Activated CD4-positive, alpha-beta T cell treated with anti-CD3 and anti-CD28 coated beads, Interleukin-2, Interleukin-4, amounts not matched to agents 100 ng/mL and 50 ng/mL, durations not matched to agents 16 hours and 8 hours (primary cell): ENCODE measurements at regions not wholly inside any gene's neighbourhood (a gene's known extent, or its start where the extent isn't known, plus 50 kb on each side); places are given as distances from the start of the nearest gene placed in this dataset.
"Not testable (repeated sequence)": the region's sequence is repeated elsewhere in the genome, so short reads cannot be mapped to it uniquely, and the experiment has no call there.

Experiments used
- DNase-seq: peaks from one replicate; pipeline ENCODE4 v3.0.0-alpha.2; 2020; ENCODE audit warnings: low spot score

DNA sequence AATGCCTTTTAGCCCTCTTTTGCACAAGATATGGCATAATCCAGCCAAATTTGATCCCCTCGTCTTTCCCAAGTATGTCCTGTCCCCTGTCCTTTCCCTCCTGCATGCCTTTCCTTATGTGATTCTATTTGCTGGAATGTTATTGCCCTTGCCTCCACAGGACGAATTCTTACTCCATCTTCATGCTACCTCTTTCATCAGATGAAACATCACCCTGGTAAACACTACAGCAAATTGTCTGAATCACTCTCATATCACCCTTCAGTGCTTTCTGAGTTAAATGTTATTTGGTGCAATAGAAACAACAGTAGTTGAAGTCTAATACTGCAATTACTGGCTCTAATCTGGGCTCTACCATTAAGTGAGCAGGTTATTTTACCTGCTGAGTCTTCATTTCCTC, 52.2 kb upstream of the FAT1 start:
- no peak for DNase-seq

GRCh38 chr4:186778134-186778533, 54.5 kb upstream of the FAT1 start:
- no peak for DNase-seq

- no peak for DNase-seq
These were observed 56.8 kb upstream of the FAT1 start for GRCh38 chr4:186780291-186781031.

DNA sequence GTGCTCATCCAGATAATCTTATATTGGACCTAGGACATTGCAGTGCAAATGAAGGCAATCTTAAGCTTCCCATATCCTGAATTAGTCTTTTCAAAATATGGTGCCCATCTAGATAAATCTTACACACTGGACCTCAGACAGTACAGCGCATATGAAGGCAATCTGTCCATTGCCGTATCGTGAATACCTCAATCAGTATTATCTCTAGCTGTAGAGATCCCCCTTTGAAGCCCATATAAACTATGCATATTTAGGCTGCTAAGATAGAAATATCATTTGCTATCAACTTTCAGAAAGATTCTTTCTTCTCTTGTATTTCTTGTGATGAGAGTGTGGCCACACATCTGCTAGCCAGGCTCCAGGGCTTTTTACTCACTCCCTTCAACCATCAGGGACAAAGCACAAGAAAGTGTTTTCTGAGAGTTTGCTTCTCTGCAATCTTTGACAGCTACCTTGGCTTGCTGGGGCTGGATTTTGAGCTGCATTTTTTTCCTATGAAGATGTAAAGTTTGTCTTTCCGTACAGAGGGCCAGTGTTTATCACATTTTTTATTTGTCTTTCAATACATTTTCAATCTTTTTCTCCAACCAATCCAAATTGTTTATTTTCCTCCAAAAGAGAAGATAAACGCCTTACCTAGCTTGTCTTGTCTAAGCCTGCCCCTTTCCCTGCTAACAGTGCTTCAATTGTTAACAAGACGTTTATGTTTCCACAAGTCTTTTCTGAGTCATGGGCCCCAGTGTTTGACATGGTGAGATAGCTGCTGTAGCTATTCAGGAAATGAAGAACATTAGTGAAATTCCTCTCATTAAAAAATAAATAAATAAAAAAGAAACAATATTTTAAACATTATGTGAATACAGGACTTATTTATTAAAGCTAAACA, 57.6 kb upstream of the FAT1 start:
- DNase-seq, result no peak

DNA sequence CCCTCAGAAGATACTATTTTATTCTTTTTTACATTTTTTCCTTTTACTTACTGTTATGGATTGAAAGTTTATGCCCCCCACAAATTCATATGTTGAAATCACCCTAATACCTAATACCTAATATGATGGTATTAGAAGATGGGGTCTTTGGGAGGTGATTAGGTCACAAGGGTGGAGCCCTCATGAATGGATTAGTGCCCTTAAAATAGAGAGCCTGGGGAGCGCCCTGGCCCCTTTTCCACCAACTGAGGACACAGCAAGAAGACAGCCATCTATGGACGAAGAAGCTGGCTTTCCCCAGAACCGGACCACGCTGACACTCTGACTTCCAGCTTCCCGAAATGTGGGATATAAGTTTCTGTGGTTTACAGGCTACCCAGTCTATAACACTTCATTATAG, 58.6 kb upstream of the FAT1 start:
- no peak for DNase-seq

- DNase-seq, result no peak
These were observed 63.9 kb upstream of the FAT1 start for GRCh38 chr4:186787536-186787935.

- DNase-seq, result no peak
These were observed 66.0 kb upstream of the FAT1 start for GRCh38 chr4:186789651-186790050.

GRCh38 chr4:186790630-186791029, 67.0 kb upstream of the FAT1 start:
- no peak for DNase-seq

DNA sequence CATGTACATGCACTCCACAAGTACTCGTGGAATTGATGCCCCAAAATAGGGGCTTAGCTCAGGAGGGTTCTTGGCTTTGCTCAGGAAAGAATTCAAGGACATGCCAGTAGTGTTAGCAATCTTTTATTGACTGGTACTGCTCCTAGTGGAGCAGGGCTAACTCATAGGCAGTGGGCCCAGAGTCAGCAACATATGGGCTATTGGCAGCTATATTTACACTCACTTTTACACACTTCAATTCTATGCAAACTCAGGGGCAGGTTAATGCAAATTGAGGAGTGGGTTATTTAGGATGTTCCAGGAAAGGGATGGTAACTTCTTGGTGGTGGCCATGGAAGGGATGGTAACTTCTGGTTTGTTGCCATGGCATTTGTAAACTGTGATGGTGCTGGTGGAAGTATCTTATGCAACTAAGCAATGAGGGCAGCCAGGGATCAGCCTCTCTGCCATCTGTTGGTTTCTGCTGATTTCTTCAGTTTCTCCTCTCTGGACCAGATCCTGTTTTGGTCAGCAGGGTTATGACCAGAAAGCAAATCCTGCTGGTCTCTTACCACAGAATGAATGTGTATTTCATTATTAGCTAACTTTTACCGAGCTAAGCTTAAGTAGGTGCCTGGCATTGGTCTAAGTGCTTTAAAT, 69.2 kb upstream of the FAT1 start:
- no peak for DNase-seq

GRCh38 chr4:186798951-186799659, 75.4 kb upstream of the FAT1 start:
- DNase-seq, result no peak

- no peak for DNase-seq
These were observed 81.6 kb upstream of the FAT1 start for GRCh38 chr4:186805020-186805820.

- DNase-seq, result not testable (repeated sequence)
These were observed 82.3 kb upstream of the FAT1 start for GRCh38 chr4:186805917-186806316.

DNA sequence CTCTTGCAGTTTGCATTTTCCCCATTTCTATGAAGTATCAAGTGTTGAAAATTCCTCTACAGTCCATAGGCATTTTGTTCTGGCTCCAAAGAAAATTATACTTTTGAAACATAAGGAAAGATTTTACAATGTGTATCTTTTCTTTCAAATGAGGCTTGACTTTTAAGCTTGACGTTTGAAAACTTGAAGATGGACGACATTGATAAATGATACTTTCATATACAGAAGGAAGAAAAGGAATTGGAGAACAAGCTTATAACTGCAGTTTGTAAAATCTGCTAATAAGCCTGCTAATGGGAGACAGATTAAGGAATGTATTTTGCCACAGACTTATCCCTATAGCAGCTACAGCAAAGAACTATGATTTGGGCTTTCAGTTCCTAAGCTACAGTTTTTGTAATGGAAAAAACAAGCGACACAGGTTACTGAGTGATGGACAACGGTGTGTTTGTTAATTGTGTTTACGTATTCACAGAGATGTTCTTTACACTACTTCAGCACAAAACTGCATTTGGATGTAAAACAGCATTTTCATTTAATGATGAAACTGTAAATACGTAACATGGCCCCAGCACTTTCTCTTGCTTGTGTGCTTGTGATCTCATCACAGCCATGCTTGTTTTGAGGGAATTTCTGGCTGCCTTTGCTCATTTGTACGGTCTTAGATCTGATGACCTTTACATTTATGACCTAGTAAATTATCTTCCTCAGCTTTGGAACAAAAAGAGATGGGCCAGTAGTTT, 83.2 kb upstream of the FAT1 start:
- DNase-seq, result no peak

GRCh38 chr4:186807808-186808629, 84.4 kb upstream of the FAT1 start:
- DNase-seq, result no peak

DNA sequence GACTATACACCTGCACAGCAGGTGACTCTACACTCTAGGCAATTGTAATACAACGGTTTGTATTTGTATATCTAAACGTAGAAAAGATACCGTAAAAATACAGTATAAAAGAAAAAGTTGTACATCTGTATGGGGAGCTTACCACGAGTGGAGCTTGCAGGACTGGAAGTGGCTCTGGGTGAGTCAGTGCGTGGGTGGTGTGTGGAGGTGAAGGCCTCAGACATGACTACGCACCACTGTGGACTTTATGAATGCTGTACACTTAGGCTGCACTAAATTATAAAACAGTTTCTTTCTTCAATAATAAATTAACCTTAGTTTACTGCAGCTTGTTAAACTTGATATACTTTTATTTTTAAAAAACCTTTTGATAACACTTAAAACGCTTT, 85.0 kb upstream of the FAT1 start:
- no peak for DNase-seq

DNA sequence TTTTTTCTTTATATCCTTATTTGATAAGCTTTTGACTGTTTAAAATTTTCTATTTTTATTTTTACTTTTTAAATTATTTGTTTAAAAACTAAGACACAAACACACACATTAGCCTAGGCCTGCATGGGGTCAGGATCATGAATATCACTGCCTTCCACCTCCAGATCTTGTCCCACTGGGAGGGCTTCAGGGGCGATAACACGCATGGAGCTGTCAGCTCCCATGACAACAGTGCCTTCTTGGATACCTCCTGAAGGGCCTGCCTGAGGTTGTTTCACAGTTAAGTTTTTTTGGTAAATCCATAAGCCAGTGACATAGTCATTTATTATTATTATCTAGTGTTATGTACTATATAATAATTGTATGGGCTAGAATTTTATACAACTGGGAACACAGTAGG, 85.4 kb upstream of the FAT1 start:
- DNase-seq, result no peak

- DNase-seq, result no peak
These were observed 87.0 kb upstream of the FAT1 start for GRCh38 chr4:186810613-186811150.

- no peak for DNase-seq
These were observed 88.9 kb upstream of the FAT1 start for GRCh38 chr4:186812592-186812991.

DNA sequence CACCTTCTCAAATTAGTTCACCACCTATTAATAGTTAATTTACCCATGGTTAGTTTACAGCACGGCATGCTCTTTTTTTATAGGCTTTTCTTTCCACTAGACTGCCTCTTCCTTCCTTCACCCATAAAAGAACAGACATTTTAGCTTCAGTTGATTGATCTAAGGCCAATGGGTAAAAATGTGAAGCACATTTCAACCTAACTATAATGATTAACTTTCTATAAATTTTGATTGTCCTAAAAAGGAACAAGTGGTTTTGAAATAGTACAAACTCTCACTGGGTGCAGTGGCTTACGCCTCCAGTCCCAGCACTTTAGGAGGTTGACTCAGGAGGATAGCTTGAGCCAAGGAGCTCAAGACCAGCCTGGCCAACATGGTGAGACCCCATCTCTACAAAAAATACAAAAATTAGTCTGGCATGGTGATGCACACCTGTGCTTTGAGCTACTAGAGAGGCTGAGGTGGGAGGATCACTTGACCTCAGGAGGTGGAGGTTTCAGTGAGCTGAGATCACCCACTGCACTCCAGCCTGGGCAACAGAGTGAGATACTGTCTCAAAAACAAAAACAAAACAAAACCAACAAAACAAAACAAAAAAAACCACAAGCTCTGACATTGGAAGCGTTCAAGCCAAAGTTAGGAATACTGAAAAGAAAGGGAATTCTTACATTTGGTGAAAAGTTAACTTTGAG, 89.9 kb upstream of the FAT1 start:
- no peak for DNase-seq
